ENCODE measurements at regions not wholly inside any gene's neighbourhood (a gene's known extent, or its start where the extent isn't known, plus 50 kb on each side); places are given as distances from the start of the nearest gene placed in this dataset.

GRCh38 chr13:54744747-54745146, 1716.1 kb downstream of the OLFM4 start:
- no peak for TF ChIP-seq EZH2 (IDR thresholded peaks at IDR 0.05; ENCODE audit: insufficient read depth, low read length)
- no peak for TF ChIP-seq CTCF (IDR thresholded peaks at IDR 0.05; ENCODE audit: insufficient read depth, low read depth, low read length)
- Histone ChIP-seq H2AFZ (ENCODE audit: low read depth, low read length) (no peak overlapping the region), H3K4me1 (ENCODE audit: insufficient read depth, low read length) (no peaks in the 10 kb centered on the region), H3K79me2 (ENCODE audit: insufficient read depth, low read length) (no peaks in the 10 kb centered on the region), H3K27ac (ENCODE audit: low read depth, low read length) (no peak overlapping the region), H3K36me3 (ENCODE audit: insufficient read depth, low read length) (no peaks in the 10 kb centered on the region), H3K9ac (ENCODE audit: low read length) (no peak overlapping the region), H3K4me2 (ENCODE audit: low read length) (no peak overlapping the region), H3K27me3 (ENCODE audit: insufficient read depth, low read length) (no peaks in the 10 kb centered on the region), H4K20me1 (ENCODE audit: insufficient read depth, low read length) (no peaks in the 10 kb centered on the region), H3K4me3 (ENCODE audit: insufficient read depth, low read depth, low read length) (no peak overlapping the region), H3K9me3 (ENCODE audit: insufficient read depth, low read depth, low read length) (no peaks in the 10 kb centered on the region)
- Mint-ChIP-seq H3K36me3 (ENCODE audit: low read depth, unreplicated experiment) (no peaks in the 10 kb centered on the region), H3K4me1 (ENCODE audit: low read depth, unreplicated experiment) (no peaks in the 10 kb centered on the region), H3K27ac (ENCODE audit: unreplicated experiment) (no peak overlapping the region), H3K27me3 (ENCODE audit: low read depth, unreplicated experiment) (no peaks in the 10 kb centered on the region), H3K9me3 (ENCODE audit: unreplicated experiment) (no peaks in the 10 kb centered on the region), H3K4me3 (ENCODE audit: unreplicated experiment) (no peak overlapping the region)
- DNase-seq (ENCODE audit: low read depth): no peak
- FAIRE-seq: no peak

GRCh38 chr13:54750521-54750920, 1721.9 kb downstream of the OLFM4 start:
- FAIRE-seq: no peak
- Mint-ChIP-seq H3K4me3 (ENCODE audit: unreplicated experiment) (no peak overlapping the region), H3K36me3 (ENCODE audit: low read depth, unreplicated experiment) (no peaks in the 10 kb centered on the region), H3K27me3 (ENCODE audit: low read depth, unreplicated experiment) (no peaks in the 10 kb centered on the region), H3K9me3 (ENCODE audit: unreplicated experiment) (no peaks in the 10 kb centered on the region), H3K27ac (ENCODE audit: unreplicated experiment) (no peak overlapping the region), H3K4me1 (ENCODE audit: low read depth, unreplicated experiment) (no peaks in the 10 kb centered on the region)
- H3K9ac ChIP-seq (ENCODE audit: low read length): no peak overlapping the region
- H3K9me3 ChIP-seq (ENCODE audit: insufficient read depth, low read depth, low read length): no peaks in the 10 kb centered on the region
- no peak for DNase-seq (ENCODE audit: low read depth)
- H3K27ac ChIP-seq (ENCODE audit: low read depth, low read length): no peak overlapping the region
- no peak overlapping the region for H2AFZ ChIP-seq (ENCODE audit: low read depth, low read length)
- no peak overlapping the region for H3K4me3 ChIP-seq (ENCODE audit: insufficient read depth, low read depth, low read length)
- no peaks in the 10 kb centered on the region for H3K4me1 ChIP-seq (ENCODE audit: insufficient read depth, low read length)
- H3K4me2 ChIP-seq (ENCODE audit: low read length): no peak overlapping the region
- H3K36me3 ChIP-seq (ENCODE audit: insufficient read depth, low read length): no peaks in the 10 kb centered on the region
- no peak for TF ChIP-seq EZH2 (IDR thresholded peaks at IDR 0.05; ENCODE audit: insufficient read depth, low read length)
- no peak for TF ChIP-seq CTCF (IDR thresholded peaks at IDR 0.05; ENCODE audit: insufficient read depth, low read depth, low read length)
- H3K79me2 ChIP-seq (ENCODE audit: insufficient read depth, low read length): no peaks in the 10 kb centered on the region
- H4K20me1 ChIP-seq (ENCODE audit: insufficient read depth, low read length): no peaks in the 10 kb centered on the region
- no peaks in the 10 kb centered on the region for H3K27me3 ChIP-seq (ENCODE audit: insufficient read depth, low read length)

GRCh38 chr13:54758795-54759194, 1730.2 kb downstream of the OLFM4 start:
- no peak for FAIRE-seq
- Mint-ChIP-seq H3K27me3 (ENCODE audit: low read depth, unreplicated experiment) (no peaks in the 10 kb centered on the region), H3K4me3 (ENCODE audit: unreplicated experiment) (no peak overlapping the region), H3K36me3 (ENCODE audit: low read depth, unreplicated experiment) (no peaks in the 10 kb centered on the region), H3K9me3 (ENCODE audit: unreplicated experiment) (no peaks in the 10 kb centered on the region), H3K27ac (ENCODE audit: unreplicated experiment) (peak overlapping the region; percentile 59), H3K4me1 (ENCODE audit: low read depth, unreplicated experiment) (peaks cover 5% of the 10 kb centered on the region)
- Histone ChIP-seq H3K36me3 (ENCODE audit: insufficient read depth, low read length) (no peaks in the 10 kb centered on the region), H3K4me3 (ENCODE audit: insufficient read depth, low read depth, low read length) (no peak overlapping the region), H3K9ac (ENCODE audit: low read length) (no peak overlapping the region), H3K27me3 (ENCODE audit: insufficient read depth, low read length) (no peaks in the 10 kb centered on the region), H3K79me2 (ENCODE audit: insufficient read depth, low read length) (no peaks in the 10 kb centered on the region), H3K27ac (ENCODE audit: low read depth, low read length) (no peak overlapping the region), H3K4me2 (ENCODE audit: low read length) (no peak overlapping the region), H2AFZ (ENCODE audit: low read depth, low read length) (no peak overlapping the region), H4K20me1 (ENCODE audit: insufficient read depth, low read length) (no peaks in the 10 kb centered on the region), H3K4me1 (ENCODE audit: insufficient read depth, low read length) (no peaks in the 10 kb centered on the region), H3K9me3 (ENCODE audit: insufficient read depth, low read depth, low read length) (no peaks in the 10 kb centered on the region)
- TF ChIP-seq CTCF (IDR thresholded peaks at IDR 0.05; ENCODE audit: insufficient read depth, low read depth, low read length) (no peak), EZH2 (IDR thresholded peaks at IDR 0.05; ENCODE audit: insufficient read depth, low read length) (no peak)
- no peak for DNase-seq (ENCODE audit: low read depth)

Data from astrocyte (in vitro differentiated cells and primary cell).